Ectodermal cell (in vitro differentiated cells): ENCODE measurements at regions not wholly inside any gene's neighbourhood (a gene's known extent, or its start where the extent isn't known, plus 50 kb on each side); places are given as distances from the start of the nearest gene placed in this dataset.

Experiments used
- H3K27ac ChIP-seq: 2 replicates; pipeline ENCODE4 v1.7.0; 2013; ENCODE audit warnings: mild to moderate bottlenecking, low read depth, low read length; ENCODE audit not compliant: insufficient read depth, poor library complexity, severe bottlenecking
- H3K27me3 ChIP-seq: 2 replicates; pipeline ENCODE4 v1.7.0; 2013; ENCODE audit warnings: mild to moderate bottlenecking, low read length; ENCODE audit not compliant: insufficient read depth, control insufficient read depth, poor library complexity, severe bottlenecking
- H3K36me3 ChIP-seq: one replicate; pipeline ENCODE4 v1.7.0; 2013; ENCODE audit warnings: low read length; ENCODE audit not compliant: control insufficient read depth, insufficient read depth
- H3K4me1 ChIP-seq: one replicate; pipeline ENCODE4 v1.7.0; 2013; ENCODE audit warnings: low read length; ENCODE audit not compliant: control insufficient read depth, insufficient read depth
- H3K4me3 ChIP-seq: 2 replicates; pipeline ENCODE4 v1.7.0; 2013; ENCODE audit warnings: low read depth, low read length, control low read depth; ENCODE audit not compliant: insufficient read depth
- H3K9me3 ChIP-seq: 2 replicates; pipeline ENCODE4 v1.7.0; 2013; ENCODE audit warnings: mild to moderate bottlenecking, low read length, moderate library complexity; ENCODE audit not compliant: control insufficient read depth
- WGBS, 2 experiments: methylation state at CpG; one replicate each; pipeline ENCODE4 v1.1.7; 2013; ENCODE audit warnings: missing lambda C conversion rate in 2 of 2; 5-methylcytosine and 5-hydroxymethylcytosine counted together

DNA sequence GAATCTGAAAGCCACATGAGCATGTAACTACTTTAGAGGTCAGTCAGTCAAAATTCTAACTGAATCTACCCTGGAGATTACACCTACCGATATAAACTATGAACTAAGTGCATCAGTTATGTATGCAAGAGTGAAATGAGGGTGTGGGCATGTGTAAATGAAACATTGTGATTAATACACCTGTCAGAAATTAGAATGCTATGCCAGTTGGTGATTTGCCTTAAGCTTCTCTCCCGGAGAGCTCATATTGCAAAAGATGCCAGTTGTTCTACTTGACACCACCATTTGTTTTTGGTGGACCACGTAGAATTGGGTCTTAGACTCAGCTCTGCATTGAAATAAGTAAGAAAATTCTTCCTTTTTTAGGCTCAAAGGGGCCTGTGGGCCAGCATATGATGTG, 91.0 kb upstream of the KBTBD8 start:
- 95 to 100% methylated on average over 3 of the region's 3 CpGs for WGBS, 2 experiments
- Histone ChIP-seq H3K9me3 (no peaks in the 10 kb centered on the region), H3K27ac (no peak overlapping the region), H3K4me3 (no peak overlapping the region), H3K27me3 (no peaks in the 10 kb centered on the region), H3K36me3 (no peaks in the 10 kb centered on the region), H3K4me1 (no peaks in the 10 kb centered on the region)

DNA sequence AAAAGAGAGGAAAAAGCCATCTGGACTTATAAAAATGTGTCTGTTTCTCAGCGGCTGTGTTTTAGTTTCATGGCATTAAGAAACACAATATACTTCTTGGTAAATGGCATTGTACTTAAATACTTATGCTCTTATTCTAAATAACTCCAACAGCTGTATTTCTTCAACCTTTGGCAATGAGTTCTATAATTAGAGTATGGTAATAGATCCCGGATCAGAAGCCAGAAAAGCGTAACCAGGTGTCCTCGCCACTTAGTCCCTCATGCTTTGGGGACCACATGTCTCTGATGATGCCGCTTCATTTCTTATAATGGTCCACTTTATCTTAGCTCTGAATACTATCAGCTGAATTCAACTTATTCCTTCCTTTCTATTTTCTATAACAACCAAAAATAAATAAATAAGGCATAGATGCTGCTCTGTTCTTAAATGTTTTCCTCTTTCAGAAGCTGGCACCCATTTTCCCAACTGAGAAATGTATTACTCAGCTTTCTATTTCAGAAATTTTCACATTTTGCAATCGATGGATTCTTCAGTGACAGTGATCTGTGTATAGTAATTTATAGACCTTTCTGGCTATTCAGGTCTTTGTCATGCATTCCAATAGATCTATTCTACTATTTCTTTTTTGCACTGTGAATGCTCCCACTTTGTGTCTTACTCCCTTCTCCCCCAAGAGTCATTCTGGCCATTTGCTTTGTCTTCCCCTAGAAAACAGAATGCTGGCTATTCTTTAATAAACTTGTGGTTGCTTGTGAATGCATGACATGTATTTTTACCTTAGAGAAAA, 87.6 kb upstream of the KBTBD8 start:
- H3K4me1 ChIP-seq: no peaks in the 10 kb centered on the region
- H3K9me3 ChIP-seq: no peaks in the 10 kb centered on the region
- no peak overlapping the region for H3K4me3 ChIP-seq
- WGBS, 2 experiments: 87 to 90% methylated on average over 5 to 6 of the region's 6 CpGs
- H3K27ac ChIP-seq: no peak overlapping the region
- H3K27me3 ChIP-seq: no peaks in the 10 kb centered on the region
- H3K36me3 ChIP-seq: no peaks in the 10 kb centered on the region

DNA sequence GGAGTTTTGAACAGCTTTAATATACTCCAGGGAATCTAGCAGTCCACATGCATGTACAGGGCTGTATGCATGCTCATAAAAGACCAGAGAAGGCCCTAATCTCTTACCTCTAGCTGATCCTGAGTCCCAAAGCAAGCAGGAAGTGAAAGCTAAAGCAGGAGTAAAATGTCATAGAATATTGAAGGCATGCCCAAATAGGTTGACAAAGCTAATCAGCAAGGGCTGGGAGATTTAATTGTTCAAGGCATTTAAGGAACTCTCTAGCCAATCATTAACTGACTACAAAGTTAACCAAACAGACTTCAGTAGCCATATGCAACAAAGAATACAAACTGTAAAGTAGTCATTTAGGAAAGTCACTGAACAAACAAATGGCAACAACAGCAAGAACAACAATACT, 85.8 kb upstream of the KBTBD8 start:
- H3K4me3 ChIP-seq: no peak overlapping the region
- no peak overlapping the region for H3K27ac ChIP-seq
- no peaks in the 10 kb centered on the region for H3K4me1 ChIP-seq
- H3K9me3 ChIP-seq: no peaks in the 10 kb centered on the region
- H3K27me3 ChIP-seq: no peaks in the 10 kb centered on the region
- no peaks in the 10 kb centered on the region for H3K36me3 ChIP-seq

DNA sequence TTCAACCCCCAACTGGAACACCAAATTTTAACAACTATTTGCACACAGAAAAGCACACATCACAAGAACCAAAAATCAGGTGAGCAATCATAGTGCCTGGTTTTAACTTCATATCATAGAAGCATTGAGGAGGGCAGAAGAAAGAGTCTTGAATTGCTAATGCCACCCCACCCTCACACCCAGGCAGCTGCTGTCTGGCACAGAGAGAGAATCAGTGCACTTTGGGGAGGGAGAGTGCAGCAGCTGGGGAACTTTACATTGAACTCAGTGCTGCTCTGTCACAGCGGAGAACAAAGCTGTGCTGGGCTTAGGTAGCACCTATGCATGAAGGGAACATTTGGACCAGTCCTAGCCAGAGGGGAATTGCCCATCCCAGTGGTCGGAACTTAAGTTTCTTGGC, 76.0 kb upstream of the KBTBD8 start:
- Histone ChIP-seq H3K9me3 (no peaks in the 10 kb centered on the region), H3K27me3 (no peaks in the 10 kb centered on the region), H3K4me3 (no peak overlapping the region), H3K27ac (no peak overlapping the region), H3K4me1 (peaks cover 10% of the 10 kb centered on the region), H3K36me3 (no peaks in the 10 kb centered on the region)
- 93 to 96% methylated on average over 2 of the region's 2 CpGs for WGBS, 2 experiments

DNA sequence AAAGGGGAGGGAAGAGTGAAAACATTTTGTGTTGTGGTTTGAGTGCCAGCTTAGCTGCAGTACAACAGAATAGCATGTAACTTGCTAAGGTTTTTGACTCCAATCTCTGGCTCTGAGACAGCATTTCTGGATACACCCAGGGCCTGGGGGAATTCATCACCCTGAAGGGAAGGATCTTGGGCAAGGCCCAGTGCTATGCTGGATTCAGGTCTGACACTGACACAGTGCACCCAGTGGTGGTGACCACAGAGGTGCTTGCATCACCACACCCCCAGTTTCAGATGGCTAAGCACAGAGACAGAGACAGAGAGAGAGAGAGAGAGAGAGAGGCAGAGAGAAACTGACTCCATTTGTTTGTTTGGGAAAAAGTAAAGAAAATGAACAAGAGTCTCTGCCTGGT, 74.1 kb upstream of the KBTBD8 start:
- Histone ChIP-seq H3K27me3 (no peaks in the 10 kb centered on the region), H3K36me3 (no peaks in the 10 kb centered on the region), H3K27ac (no peak overlapping the region), H3K9me3 (no peaks in the 10 kb centered on the region), H3K4me1 (peaks cover 10% of the 10 kb centered on the region), H3K4me3 (no peak overlapping the region)

DNA sequence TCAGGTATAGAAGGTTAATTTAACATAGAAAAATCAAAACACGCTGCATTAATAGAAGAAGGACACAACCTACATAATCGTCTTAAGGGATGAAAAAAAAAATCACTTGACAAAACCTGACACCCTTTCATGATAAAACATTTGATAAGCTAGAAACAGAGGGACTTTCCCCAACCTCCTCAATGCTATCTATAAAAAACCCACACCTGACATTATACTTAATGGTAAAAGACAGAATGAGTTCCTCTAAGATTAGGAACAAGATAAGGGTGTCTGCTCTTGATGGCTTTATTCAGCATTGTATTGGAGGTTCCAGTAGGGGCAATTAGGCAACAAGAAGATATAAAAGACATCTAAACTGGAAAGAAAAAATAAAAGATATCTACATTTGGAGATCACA, 69.9 kb upstream of the KBTBD8 start:
- Histone ChIP-seq H3K9me3 (no peaks in the 10 kb centered on the region), H3K4me1 (peaks cover 25% of the 10 kb centered on the region)
- WGBS, 2 experiments: 89 to 91% methylated on average over 2 of the region's 2 CpGs

DNA sequence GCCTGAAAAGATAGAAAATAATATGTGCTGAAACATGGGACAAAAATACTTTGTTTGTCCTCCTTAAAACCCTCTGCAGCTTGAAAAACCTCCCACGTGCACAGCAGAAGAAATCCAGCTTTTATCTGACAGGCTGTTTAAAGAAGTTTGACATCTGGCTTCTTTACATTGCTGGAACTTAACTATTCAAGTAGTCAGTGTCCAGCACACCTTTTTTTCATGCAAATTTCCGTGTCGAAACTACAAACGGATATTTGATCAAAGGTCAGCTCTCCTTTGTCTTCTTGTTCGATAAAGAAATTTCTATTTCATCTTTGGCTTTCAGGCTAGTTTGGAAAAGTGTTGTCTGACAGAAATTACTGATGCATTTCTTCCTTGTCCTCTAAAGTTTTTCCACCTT, 66.8 kb upstream of the KBTBD8 start:
- WGBS, 2 experiments: 19 to 32% methylated on average over 5 of the region's 5 CpGs
- H3K4me3 ChIP-seq: no peak overlapping the region
- H3K27me3 ChIP-seq: no peaks in the 10 kb centered on the region
- H3K4me1 ChIP-seq: peaks cover 34% of the 10 kb centered on the region
- H3K27ac ChIP-seq: no peak overlapping the region
- no peaks in the 10 kb centered on the region for H3K9me3 ChIP-seq
- no peaks in the 10 kb centered on the region for H3K36me3 ChIP-seq

More for the DNA sequence above, 69.9 kb upstream of the KBTBD8 start:
- H3K27me3 ChIP-seq: no peaks in the 10 kb centered on the region
- H3K4me3 ChIP-seq: no peak overlapping the region
- no peaks in the 10 kb centered on the region for H3K36me3 ChIP-seq
- no peak overlapping the region for H3K27ac ChIP-seq

DNA sequence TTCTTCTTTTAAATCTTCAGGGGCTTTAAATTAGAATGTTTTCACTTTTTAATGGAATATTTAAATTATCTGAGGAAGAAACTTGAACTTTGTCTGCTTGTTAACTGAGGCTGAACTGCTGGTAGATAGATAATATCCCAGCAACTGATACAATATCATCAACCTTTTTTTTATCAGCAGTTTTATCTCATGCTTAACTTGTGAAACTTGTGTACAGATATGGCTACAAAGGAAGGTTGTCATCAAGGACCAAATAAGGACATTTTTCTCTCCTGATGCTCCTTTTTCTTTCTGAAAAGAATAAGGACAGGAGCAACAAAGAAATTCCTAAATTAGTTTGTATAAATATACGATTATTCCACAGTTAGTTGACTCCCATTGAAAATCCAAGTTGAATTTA, 66.4 kb upstream of the KBTBD8 start:
- no peak overlapping the region for H3K27ac ChIP-seq
- no peaks in the 10 kb centered on the region for H3K27me3 ChIP-seq
- H3K4me3 ChIP-seq: no peak overlapping the region
- no peaks in the 10 kb centered on the region for H3K36me3 ChIP-seq
- no peaks in the 10 kb centered on the region for H3K9me3 ChIP-seq
- H3K4me1 ChIP-seq: peaks cover 34% of the 10 kb centered on the region
- WGBS, 2 experiments: 87 to 100% methylated on average over 1 of the region's 1 CpG

DNA sequence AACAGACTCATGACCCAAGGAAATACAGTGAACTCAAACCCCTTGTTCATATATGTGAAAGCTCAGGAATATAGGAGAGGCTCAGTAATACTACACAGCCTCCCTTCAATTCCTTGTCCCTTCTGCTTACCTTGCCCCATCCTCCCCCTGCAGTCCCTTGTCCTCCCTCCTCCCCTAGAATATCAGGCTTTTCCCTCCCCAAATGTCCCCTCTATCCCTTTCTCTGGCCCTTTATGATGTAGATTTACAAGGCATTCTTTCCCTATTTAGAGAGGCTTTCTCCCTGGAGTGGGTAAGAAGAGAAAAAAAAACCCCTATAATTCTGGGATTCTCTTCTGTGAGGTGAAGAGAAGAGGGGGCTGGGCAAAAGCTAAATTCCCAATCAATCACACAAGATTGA, 64.9 kb upstream of the KBTBD8 start:
- no peaks in the 10 kb centered on the region for H3K27me3 ChIP-seq
- H3K27ac ChIP-seq: no peak overlapping the region
- no peaks in the 10 kb centered on the region for H3K36me3 ChIP-seq
- H3K9me3 ChIP-seq: no peaks in the 10 kb centered on the region
- H3K4me1 ChIP-seq: peaks cover 34% of the 10 kb centered on the region
- no peak overlapping the region for H3K4me3 ChIP-seq

DNA sequence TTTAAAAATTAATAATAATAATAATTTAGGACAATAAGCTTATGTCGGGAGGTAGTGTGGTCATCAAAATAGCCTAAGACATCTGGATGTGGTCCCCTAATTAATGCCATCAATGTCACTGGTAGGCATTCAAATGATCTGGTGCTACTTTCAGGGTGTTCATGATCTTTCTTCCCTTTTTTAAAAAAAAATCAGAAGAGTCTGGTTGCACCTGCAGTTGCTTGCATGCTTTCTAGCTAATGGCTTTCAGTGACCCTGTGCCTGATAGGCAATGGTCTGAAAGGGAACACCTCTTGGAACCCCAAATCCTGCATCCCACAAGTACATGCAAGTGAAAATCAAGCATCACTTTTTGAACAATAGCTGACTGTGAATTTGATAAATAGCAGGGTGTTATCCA, 64.1 kb upstream of the KBTBD8 start:
- H3K4me1 ChIP-seq: peaks cover 34% of the 10 kb centered on the region
- 93 to 94% methylated on average over 1 of the region's 1 CpG for WGBS, 2 experiments
- no peaks in the 10 kb centered on the region for H3K27me3 ChIP-seq

DNA sequence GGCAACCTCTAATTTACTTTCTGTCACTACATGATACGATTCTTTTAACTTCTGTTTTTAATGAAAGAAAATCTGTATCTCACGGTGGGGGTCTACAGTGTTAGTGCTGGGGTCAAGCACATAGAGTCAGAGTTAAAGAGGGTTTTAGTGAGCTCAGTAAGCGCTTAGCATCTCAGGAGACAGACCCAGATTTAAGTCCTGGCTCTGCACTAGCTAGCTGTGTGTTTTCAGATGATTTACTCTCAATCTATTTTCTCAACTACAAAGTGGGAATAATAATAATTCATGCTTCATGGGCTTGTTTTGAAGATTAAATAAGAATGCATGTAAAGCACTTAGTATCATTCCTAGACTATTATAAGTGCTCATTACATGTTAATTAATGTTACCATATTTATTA, 63.4 kb upstream of the KBTBD8 start:
- Histone ChIP-seq H3K36me3 (no peaks in the 10 kb centered on the region), H3K4me1 (peaks cover 34% of the 10 kb centered on the region), H3K27ac (no peak overlapping the region), H3K4me3 (no peak overlapping the region), H3K27me3 (no peaks in the 10 kb centered on the region), H3K9me3 (no peaks in the 10 kb centered on the region)
- 84 to 86% methylated on average over 3 of the region's 3 CpGs for WGBS, 2 experiments

More for the DNA sequence above, 64.1 kb upstream of the KBTBD8 start:
- Histone ChIP-seq H3K9me3 (no peaks in the 10 kb centered on the region), H3K27ac (no peak overlapping the region), H3K36me3 (no peaks in the 10 kb centered on the region), H3K4me3 (no peak overlapping the region)
